Right renal cortex interstitium (tissue), 3 donors: ENCODE measurements at regions not wholly inside any gene's neighbourhood (a gene's known extent, or its start where the extent isn't known, plus 50 kb on each side); places are given as distances from the start of the nearest gene placed in this dataset.
"Not testable (repeated sequence)": the region's sequence is repeated elsewhere in the genome, so short reads cannot be mapped to it uniquely, and the experiment has no call there.

Experiments used
- DNase-seq, 3 donors: peaks; one replicate each; pipeline ENCODE4 v3.0.0-alpha.2; 2013; ENCODE audit warnings: low read depth in 3 of 3, low spot score in 2 of 3

DNA sequence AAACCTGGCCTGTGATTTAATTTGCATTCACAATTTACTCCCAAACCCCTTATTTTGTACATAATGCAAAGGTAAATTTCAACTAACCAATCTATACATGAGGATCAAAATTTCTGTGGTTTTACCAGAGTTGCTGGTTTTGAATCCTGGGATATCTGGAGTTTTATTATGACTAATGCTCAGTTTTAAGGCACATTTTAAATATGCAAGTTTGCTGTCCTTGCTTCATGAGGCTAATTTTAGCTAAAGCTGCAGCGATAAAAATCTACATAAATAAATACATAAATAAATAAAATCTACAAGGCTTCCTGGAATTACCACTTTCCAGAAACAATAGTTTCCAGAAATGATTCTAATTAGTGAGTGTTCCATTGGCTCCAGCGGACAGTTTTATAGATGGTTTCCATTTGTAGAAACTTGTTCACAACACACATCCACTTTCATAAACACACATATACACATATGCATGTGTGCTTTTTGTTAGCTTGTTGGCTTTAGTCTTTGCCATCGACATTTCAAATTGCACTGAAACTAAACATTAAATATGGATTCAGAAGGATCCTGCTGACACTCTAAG is 339.5 kb upstream of the NRP1 start:
- DNase-seq, result no peak

DNA sequence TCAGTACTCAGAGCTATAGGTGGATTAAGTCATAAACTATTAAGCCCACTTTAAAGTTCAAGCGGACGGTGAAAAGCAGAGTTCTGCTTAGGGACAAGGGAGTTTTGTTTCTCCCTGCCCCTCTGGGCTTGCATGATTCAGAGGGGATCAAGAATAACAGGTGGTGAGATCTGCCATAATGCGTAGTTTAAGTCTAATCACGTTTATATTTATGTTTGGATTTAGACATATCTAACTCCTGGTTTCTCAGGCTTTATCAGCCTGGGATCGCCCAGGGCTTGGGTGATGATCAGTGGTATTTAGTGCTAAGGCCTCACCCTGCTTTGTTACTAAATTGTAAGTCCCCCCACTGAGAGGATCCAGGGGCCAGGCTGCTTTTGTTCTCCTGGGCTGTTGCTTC is 335.4 kb upstream of the NRP1 start:
- DNase-seq, result no peak

DNA sequence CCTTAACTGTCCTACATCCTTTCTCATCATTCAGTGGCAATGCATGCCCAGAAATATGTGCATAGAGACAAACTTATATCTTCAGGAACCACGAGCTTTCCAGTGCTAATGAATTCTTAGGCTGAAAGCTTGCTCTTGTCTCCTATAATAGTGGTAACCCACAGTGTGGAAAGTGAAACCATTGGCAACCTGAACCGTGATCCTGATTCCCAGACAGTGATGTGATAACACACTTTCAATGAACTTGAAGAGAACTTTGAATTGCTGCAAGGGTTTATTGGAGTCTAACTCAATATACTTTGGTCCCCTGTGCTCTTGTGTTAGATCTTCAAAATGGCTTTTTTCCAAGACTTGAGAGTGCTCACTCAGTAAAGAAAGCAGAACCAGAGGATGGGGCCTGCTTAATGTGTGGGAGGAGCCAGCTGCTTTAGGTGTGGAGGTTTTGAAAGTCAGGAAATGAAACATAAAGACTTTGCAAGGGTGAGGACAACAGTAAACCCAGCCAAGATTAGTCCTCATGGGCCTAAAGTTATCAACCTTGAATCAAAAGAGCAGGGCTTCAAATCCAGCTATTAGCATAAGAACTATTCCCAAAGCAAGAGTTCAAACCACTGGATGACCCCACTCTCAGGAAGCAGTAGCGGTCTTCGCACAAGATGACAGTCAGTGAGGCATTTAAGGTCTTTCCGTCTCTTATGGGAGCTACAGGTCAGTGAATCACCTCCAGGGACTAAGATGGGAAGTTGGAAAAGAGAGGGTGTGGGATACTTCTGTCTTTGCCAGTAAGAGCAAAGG is 332.4 kb upstream of the NRP1 start:
- DNase-seq, result no peak

DNA sequence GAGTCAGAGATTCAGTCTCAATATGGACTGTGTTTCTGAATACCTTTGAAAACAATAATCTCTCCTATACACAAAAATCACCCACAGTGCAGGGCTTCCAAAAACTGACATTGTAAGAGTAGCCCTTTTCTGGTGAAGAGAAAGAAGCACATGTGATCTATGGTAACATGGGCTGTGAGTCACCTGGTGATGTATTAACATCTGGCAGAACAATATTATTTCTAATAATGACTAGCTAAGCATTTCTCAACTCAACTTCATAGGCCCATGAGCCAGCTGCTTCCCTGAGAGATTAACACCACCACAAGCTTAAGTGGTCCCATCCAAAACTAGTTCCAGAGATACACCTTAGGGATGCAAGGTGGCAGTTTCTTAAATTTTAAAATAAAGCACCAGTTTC is 331.0 kb upstream of the NRP1 start:
- no peak for DNase-seq

DNA sequence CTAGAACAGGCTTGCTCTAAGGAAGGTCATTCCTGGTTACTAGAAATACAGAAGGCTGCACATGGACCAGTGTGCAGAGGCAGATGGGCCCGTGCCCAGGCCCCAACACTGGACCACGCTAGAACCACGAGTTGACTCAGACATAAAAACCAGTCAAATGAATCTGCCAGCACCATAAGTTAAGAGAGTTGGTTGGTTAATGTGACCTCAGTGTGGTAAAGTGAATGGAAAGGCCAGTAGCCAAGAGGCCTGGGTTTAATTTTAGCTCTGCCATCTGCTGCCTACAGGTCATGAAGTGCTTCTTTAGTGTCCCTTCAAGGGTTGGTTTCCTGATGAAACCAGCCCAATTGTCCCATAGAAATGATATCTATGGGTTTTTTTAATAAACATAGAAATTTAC is 329.6 kb upstream of the NRP1 start:
- no peak for DNase-seq

DNA sequence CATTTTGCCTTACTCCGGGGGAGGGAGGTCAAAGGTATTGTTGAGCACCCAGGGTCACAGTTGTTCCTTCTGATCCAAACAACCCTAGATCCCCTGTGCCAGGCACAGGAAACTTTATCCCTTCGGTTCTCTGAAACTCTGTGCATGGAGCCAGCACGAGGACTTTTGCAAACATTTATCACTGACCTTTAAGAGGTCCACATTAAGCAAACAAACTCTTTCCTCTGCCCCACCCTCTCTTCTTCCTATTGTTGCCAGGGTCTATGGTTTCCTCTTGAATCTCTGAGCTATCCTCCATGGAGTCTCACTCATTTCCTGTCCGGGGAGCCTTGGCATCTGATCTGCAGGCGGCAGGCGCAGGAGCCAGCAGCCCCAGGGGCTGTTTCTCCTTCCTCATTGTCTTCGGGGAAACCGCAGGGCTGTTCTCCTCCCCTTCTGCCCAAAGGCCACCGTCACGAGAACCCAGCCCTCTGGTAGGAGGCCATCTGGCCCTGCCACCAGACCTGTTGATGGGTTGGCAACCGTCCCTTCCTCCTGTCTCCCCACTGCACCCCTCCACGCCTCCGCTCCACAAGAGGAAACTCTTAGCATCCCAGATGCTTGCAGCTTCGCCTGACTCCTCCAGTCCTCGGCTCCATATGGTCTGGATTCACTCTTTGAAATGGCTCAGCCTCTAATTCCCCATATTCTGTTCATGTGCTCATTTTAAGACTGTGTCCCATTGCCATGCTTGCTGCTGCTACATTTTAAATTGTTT is 327.3 kb upstream of the NRP1 start:
- DNase-seq, result no peak

DNA sequence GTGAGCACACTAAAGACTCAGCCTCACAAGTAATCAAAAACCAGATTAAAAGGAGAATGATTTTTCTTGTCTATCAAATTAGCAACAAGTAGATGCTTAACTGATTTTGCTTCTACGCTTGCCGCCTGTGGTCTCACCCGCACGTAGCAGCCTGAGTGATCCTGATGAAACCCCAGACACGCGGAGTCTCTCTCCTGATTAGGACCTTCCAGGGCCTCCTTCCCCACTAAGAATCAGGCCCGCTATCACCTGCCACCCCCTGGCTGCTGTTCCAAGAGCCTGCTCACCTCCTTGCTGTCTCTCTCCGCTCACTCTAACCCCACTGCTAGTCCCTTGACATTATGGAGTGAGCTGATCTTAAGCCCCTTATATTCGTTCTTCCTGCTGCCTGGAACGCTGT is 325.9 kb upstream of the NRP1 start:
- no peak for DNase-seq

DNA sequence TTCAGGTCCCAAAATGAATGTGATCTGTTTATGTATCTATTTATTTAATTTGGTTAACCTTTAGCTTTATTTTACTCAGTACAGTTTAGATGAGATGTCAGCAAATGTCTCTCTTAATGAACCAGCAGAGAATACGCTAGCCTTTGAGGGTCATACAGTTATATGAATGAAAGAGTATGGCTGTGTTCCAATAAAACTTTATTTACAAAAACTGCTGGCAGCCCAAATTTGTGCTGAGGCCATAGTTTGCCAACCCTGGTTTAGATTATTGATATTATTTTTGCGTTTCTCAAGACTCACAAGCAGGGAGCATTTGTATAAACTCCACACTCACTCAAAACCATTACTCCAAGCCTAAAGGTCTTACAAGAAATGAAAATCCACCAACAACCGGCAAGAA is 323.4 kb upstream of the NRP1 start:
- no peak for DNase-seq

DNA sequence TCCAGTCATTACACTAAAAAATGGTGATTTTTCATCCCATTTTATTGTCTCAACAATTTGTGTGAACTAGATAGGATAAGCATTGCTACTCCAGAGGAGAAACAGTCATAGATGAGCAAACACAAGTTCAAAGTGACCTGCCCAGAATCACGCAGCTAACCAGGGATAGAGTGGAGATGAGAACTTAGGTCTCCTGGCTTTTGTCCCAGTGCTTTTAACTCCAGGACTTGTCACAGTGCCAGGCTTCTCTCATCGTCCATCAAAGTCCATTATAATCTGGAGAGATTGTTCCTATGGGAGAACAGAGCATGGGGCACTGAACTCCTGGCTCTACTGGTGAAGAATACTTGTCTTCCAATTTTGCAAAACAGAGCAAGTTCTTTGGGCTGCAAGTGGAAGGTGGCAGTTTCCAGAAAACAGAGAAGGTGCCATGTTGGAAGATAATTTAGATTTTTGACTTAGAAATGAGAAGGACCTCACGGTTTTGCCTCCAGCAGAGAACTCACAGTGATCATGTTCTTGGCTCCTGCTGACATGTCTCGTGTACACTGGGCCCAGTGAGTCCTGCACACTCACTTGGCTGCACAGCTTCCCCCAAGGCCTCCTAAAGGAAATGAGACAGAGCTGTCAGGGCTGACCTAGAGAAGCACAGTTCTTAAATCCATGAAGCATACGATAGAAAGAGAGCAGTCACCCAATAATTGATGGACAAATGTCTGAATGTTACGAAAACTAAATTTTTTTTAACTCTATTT is 322.9 kb upstream of the NRP1 start:
- DNase-seq, result no peak

DNA sequence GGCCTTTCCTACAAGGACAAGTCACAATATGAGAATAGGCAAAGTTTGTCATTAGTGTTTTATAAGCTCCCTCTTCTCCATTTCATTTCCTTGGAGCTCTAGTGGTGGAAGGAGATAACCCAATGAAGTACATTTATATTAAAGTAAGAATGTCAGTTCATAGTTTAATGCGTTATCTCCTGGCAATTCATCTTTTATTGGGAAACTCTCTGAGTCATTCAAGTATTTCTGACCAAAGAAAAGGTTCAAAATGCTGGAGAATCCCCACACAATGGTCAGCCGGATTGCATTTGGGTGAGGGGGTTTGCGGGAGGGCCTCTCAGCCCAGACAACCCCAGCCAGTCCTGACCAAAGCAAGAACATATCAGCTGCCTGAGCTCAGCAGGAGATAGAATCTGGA is 321.5 kb upstream of the NRP1 start:
- no peak for DNase-seq

DNA sequence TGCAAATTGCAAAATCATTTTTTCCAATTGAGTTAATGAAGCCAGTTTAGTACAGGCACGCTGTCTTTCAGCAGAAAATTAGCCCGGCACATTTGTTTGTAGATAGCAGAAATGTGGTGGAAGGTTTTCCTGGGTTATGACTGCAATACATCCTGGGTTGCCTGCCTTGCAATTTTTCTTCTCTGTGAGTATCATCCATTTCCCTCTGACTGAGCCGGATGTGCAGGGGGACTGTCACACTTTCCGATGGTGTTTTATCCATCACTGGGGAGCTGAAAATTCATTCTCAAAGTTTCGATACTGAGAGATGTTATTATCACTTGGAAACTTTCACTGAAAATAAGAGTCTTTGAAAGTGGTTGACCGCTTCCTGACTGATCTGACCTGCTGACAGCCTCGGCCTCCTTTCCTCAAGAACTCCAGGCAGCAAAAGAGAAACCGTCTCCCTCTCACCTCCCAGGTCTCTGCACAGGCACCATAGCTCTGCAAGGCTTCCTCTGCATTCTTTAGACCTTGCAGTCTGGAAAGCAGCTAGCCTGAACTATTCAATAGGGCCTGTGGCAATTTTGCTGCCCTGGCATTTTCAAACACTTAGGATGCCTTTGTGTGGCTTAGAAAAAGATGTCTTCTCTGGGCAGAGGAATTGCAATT is 320.8 kb upstream of the NRP1 start:
- DNase-seq, result no peak

DNA sequence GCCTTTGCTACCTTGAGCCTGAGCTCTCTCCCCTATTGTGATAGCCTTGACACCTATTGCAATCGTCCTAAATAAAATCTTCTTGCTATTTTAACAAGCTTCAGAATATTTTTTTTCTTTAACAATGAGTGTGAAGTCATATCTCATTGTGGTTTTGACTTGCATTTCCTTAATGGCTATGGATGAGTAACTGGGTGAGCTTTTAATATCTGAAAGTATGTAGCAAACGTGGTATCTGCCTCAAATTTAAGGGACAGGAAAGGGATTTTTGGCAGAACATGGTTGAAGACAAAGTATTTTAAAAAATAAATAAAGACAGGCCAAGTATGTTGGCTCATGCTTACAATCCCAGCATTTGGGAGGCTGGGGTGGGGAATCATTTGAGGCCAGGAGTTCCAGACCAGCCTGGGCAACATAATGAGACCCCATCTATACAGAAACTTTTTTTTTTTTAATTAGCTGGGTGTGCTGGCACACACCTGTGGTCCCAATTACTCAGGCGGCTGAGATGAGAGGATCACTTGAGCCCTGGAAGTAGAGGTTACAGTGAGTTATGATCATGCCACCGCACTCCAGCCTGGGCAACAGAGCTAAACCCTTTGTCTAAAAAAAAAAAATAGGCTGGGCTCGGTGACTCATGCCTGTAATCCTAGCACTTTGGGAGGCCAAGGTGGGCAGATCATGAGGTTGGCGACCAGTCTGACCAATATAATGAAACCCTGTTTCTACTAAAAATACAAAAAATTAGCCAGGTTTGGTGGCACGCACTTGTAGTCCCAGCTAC is 319.3 kb upstream of the NRP1 start:
- no peak for DNase-seq

DNA sequence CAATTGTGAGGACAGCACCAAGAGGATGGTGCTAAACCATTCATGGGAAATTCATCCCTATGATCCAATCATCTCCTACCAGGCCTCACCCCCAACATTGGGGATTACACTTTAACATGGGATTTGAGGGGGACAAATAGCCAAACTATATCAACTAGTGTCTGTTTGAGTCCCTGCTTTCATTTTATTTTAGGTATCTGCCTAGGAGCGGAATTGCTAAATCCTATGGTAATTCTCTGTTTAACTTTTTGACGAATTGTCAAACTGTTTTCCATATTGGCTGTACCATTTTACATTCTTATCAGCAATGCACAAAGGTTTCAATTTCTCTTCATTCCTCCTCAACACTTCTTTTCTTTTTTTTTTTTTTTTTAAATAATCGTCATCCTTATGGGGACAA is 318.4 kb upstream of the NRP1 start:
- no peak for DNase-seq

DNA sequence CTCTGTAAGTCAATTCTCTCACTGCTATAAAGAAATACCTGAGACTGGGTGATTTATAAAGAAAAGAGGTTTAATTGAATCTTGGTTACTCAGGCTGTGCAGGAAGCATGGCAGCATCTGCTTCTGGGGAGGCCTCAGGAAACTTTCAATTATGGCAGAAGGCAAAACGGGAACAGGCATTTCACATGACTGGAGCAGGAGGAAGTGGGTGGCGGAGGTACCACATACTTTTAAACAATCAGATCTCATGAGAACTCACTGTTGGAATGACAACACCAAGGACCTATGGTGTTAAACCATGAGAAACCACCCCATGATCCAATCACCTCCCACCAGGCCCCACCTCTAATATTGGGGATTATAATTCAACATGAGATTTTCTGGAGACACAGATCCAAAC is 315.7 kb upstream of the NRP1 start:
- DNase-seq, result not testable (repeated sequence)

DNA sequence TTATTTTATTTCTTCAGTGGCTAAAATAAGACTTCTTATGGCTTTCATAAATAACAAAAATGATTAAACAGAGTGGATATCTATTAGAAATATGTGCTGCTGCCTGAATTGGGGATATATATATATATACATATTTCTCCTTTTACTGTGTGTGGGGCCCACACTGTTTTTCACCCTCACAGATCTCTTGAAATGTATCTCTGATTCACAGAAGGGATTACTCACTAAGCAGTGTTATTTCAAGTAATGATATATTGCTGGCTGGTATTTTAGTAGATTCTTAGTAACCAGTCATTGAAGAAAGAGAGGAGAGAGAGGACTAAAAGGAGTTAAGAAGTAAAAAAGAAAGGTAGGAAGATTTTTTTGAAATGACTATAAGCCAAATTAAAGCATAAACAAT is 308.6 kb upstream of the NRP1 start:
- DNase-seq, result no peak

DNA sequence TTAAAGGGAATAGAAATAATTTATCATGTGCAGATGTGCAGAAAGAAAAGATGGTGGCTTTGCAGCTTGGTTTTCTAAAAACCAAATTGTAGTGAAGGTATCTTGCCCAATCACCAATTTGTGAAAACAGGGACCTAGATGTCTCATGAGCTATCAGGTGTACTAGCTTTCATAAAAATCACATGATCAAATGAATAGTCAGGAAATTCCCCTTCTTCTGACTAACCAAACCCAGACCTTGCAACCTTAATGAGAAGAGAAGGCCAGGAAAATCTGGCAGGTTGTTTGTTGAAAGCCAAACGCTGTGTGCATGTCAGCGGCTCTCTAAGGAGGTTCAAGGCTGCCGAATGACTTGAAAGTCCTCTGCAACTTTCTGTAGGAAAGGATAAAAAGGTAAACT is 304.4 kb upstream of the NRP1 start:
- DNase-seq, result no peak

DNA sequence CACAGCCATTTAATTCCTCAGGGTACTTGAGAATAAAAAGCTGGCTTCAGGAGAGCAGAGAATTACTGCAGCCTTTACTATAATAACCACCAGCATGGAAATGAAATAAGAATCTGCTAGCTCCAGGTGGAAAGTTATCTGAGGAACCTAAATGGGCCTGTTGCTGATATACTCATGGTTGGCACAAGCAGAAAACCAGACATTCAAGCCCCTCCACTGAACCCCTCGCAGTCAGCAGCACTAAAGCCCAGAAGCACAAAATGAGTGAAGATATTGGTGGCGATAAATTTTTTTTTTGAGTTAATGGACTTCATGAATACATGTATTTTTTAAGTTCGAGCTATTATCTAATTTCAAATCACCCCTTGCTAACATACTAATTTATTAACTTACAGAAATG is 303.9 kb upstream of the NRP1 start:
- no peak for DNase-seq

DNA sequence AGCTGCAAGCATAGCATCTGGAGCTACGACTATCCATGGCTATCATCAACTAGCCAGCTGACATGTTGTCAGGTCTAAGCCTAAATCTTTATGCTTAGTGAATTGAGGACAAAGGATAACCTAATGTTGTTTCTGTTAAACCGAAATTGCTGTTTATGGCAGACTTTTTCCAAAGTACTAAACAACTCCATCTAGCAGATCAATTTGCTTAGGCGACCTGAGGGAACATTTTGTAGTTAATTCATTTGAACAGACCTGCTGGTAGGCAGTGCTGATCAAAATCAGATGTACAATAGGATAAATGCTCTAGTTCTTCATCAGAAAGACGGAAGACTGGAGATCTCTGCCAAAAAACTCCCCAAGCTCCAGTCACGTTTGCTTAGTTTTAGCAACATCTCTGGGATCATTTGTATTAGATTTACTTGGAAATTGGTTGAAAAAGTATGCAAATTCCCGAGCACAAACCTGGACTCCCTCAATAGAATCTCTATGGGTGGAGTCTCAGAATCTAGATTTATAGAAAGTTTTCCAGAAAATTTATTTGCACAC is 301.6 kb upstream of the NRP1 start:
- no peak for DNase-seq

DNA sequence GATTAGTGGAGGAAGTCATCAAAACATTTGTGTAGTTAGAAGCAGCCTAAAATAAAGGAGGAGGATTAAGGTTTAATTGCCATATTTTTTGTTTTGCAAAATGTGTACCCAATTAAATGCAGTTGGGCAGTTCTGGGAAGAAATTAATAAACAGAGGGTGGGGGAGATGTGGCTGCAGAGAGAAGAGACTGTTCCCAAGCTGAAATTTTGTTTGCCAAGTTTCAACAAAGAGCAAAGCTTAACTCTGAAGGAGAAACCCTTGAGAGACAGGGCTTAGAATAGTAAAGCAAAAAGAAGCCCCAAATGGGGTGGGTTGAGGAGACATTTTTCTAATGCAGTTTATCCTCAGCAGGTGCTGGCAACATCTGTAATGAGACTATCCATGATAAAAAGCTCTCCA is 298.0 kb upstream of the NRP1 start:
- no peak for DNase-seq

DNA sequence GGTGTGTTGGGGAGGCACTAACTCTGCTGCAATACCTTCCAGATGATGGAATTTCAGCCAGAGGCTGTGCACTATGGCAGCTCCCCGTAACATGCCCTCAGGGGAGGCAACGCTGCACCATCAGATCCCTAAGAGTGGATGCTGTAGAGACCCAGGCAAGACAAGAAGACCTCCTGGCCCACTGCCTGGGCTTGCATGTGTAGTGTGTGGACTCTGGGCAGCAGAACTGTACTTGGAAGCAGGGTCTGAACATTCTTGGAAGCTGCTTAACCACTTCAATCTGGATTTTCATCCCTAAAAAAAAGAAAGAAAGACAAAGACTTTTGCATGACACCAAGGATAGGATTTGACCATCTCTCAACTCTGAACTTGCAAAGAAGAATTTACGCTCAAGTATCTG is 297.5 kb upstream of the NRP1 start:
- no peak for DNase-seq
